NCI-H1436 (cell line): ENCODE measurements at regions not wholly inside any gene's neighbourhood (a gene's known extent, or its start where the extent isn't known, plus 50 kb on each side); places are given as distances from the start of the nearest gene placed in this dataset.
"Not testable (repeated sequence)": the region's sequence is repeated elsewhere in the genome, so short reads cannot be mapped to it uniquely, and the experiment has no call there.

Experiments used
- DNase-seq: peaks from one replicate; lab custom pipeline; 2025; lab: John Stamatoyannopoulos, UW

- no peak for DNase-seq
Observed at GRCh38 chr4:15163284-15163645, 161.0 kb downstream of the CPEB2 start.

DNA sequence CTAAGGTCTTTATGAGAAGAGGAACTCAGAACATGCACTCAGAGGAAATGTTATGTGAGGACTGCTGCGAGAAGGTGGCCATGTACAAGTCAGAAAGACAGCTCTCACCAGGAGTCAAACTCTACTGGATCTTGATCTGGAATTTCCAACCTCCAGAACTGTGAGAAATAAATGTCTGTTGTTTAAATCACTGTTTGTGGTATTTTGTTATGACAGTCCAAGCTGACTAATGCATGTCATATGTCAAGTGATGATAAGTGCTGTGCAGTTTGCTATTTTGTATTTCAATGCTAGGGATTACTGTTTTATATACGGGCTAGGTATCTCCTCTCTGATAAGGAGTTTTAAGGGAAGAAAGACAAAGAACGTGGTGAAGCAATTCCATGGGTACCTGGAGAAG is 162.3 kb downstream of the CPEB2 start:
- DNase-seq: no peak

DNA sequence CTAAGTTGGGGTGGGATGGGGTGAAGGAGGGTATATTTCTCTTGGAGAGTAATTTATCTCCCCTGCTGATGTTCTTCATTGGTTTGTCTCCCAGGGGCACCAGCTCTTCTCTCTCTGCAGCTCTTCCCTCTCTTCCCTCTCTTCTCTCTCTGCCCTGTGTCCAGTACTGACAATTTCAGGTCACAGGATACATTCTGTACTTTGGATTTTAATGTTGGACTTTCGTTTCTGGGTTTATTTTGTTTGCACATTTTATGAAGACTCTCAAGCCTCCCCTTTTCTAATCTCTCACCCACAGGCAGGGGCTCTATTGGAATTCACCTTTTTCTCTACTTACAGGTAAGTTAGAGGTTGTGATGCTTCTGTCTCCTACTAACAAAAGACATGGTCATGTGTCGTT is 165.5 kb downstream of the CPEB2 start:
- no peak for DNase-seq

DNA sequence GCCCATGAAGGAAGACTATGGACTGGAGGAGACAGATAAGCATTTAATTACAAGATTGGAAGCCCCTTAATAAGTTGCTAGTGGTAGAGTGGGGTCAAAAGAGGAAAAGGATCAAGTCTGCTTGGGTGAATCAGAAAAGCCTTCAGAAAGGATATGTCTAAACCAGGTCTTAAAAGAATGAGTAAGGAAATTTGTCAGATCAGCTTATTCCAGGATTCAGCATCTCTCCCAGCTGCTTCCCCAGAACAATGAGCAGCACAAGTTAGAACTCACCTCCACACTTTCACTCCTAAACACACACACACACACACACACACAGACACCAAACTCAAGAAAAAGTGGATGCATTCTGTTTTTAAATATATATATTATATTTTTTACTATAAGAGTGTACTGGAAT is 166.5 kb downstream of the CPEB2 start:
- no peak for DNase-seq

GRCh38 chr4:15171725-15172124 is 169.4 kb downstream of the CPEB2 start:
- no peak for DNase-seq

DNA sequence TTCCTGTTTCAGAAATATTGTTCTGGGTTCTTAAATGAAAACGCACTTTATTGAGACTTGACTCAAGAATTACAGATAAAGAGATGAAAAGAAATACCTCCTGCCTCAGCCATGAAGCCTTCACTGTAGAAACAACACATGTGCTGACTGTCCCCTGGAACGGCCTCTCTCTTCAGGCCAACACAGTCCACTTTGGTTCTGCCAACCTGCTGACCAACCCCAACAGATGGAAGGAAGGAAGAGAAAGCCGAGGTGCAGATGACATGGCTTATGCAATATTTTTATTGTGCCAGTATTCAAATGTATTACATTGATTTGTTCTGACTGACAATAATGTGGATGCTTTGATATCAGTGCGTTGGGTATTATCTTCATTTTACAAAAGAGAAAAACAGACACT is 171.0 kb downstream of the CPEB2 start:
- no peak for DNase-seq

GRCh38 chr4:15174168-15174567 is 171.9 kb downstream of the CPEB2 start:
- DNase-seq: not testable (repeated sequence)

- DNase-seq: not testable (repeated sequence)
Observed at GRCh38 chr4:15179842-15180241, 177.6 kb downstream of the CPEB2 start.

DNA sequence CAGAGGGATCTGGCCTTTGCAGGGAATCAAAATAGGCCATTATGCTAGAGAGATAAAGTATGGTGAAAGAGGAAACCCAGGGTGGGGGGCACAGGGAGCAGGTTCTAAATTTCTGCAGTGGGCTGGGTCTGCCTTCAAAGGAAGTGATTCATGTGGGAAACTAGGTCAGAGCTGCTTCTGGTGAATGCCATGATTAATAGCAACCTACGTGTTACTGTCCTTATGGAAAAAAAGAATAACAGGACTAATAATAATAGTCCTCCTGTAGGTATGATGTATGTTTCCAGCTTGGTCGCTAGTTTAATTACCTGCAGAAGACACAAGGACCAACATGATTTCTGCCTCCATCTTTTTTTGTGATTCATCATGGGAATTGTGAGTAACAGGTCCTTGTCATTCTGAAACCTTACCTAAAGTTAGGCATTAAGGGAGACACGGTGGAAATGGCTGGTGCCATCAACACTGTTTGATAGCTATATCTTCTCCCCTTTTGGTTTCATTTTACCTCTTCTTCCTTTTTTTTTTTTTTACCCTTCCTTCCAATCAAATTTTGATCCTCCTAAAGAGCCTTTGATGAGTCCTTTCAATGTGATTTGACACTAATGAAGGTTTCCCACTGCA is 180.4 kb downstream of the CPEB2 start:
- DNase-seq: no peak

DNA sequence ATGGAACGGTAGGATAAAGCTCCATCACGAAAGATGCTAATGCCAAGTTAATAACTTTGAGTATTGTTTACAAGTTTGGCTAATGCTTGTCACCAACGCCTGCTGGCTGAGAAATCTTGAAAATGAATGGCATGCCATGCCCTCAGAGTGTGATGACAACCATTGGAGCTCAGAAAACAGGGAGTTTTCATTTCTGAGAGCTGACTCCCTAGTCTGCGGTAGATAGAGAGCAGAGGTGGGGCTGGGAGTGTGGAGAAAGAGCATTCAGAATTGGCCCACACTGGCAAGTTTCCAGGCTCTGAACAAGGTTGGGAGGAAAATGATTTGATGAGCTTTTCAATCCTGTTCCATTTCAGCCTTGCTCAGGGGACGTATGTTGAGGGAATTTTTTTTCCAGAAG is 183.9 kb downstream of the CPEB2 start:
- no peak for DNase-seq

GRCh38 chr4:15186806-15187205 is 184.5 kb downstream of the CPEB2 start:
- no peak for DNase-seq

- no peak for DNase-seq
Observed at GRCh38 chr4:15188605-15189539, 186.6 kb downstream of the CPEB2 start.

DNA sequence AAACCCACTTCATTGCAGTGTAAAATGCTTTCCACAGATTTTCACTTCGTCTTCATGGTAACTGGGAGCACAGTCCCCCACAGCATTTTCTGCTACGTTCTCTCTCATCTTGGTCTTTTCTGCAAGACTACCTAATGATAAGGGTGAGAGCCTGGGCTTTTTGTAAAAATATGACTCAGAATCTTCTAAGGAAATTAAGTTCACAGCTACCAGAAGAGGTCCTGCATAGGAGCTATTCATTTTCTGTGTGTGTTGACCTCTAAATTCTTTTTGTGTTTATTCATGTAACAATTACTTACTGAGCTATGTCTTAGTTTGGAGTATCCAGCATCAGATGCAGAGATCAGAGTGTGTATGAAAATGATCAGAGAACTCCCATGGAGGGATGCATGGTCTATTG is 192.2 kb downstream of the CPEB2 start:
- no peak for DNase-seq

DNA sequence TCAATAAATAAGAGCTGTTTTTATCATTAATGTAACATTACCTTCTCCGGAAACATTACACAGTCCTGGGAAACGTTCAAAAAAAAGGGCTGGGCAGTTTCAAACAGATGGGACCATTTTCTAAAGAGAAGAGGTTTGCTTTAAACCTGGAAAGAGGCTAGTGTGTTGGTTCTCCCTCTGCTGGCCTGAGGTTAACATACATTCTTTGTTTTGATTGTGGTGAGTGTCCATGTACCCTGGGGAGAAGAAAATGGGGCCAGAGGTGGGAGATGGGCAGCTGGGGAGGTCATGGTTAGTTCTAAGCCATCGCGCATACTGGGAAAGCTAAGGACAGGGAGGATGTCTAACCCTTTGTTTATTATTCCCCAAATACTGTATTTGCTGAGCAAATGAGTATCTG is 194.7 kb downstream of the CPEB2 start:
- DNase-seq: no peak

GRCh38 chr4:15198070-15198727 is 195.9 kb downstream of the CPEB2 start:
- DNase-seq: no peak

DNA sequence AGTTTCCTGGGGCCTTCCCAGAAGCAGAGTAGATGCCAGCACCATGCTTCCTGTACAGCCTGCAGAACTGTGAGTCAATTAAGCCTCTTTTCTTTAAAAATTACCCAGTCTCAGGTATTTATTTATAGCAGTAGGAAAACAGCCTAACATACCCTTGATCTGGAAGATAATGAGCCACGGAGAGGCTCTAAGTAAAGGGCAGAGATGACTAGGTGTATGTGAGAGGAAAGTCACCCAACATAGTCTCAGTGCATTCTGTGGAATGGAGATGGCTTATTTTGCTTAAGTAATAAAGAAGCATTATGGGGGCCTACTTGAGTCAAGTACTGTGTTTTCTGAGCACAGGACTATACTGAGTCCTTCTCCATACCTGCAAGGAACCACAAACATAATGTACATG is 199.5 kb downstream of the CPEB2 start:
- DNase-seq: no peak

DNA sequence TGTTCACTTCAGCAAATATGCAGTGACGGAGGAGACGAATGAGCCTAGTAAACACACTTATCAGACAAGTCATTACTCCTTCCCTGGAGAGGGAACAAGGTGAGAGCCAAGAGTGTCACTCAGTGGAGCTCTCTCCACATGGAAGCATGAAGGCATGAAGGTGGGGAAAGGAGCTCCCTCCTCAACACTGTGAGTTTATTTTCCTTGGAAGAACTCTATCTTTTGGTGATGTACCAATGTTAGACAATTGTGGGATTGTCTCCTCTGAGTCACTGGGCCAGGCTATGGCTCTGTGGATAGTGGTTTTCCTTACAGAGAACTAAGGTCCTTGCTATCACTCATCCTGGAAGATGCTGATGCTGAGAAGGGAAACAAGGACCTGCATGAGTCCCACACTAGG is 200.2 kb downstream of the CPEB2 start:
- DNase-seq: no peak

- DNase-seq: not testable (repeated sequence)
Observed at GRCh38 chr4:15206526-15206925, 204.2 kb downstream of the CPEB2 start.

DNA sequence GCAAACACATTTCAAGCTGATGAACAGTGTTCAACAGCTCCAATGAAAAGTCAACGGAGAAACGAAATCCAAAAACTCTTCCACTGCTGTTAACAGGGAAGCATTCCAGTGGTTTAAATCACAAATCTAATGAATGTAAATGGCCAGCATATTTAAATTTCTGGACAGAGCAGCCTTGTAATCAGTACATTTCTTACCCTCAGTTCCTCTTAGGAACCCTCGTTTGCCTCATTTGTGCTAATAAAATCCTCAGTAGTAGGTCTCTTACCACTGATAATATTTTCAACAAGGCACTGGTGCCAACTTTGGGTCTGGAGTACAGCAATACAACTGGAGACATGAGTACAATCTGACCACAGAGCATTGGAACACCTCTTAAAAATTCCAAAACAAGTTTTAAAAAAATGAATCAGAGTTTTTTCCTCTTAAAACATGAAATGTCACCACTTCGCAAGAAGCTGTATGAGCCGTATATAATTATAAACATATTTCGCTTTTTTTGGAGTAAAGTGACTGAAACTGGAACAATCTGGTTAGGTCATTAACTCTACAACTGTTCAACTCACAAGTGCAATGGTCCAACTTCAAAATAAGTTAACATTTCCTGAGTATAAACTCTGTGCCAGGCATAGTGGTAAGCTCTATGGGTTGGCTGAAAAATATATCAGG is 211.2 kb downstream of the CPEB2 start:
- no peak for DNase-seq

GRCh38 chr4:15215109-15215508 is 212.7 kb upstream of the C1QTNF7 start:
- no peak for DNase-seq

DNA sequence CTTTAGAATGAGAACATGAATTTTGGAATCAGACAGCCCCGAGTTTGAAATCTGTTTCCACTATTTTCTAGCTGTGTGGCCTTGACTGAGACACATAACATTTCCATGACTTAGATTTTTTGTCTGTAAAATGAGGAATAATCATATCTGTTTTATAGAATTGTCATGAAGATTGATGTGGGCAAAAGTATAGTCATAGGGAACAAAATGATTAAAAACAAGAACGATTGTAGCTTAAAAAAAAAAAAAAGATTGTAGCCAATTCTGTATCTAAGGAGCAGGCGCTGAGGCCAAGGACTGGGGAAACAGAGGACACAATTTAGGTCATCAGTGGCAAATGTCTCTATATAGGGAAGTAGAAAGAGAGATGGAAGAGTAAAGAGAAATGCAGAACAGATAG is 201.6 kb upstream of the C1QTNF7 start:
- no peak for DNase-seq

DNA sequence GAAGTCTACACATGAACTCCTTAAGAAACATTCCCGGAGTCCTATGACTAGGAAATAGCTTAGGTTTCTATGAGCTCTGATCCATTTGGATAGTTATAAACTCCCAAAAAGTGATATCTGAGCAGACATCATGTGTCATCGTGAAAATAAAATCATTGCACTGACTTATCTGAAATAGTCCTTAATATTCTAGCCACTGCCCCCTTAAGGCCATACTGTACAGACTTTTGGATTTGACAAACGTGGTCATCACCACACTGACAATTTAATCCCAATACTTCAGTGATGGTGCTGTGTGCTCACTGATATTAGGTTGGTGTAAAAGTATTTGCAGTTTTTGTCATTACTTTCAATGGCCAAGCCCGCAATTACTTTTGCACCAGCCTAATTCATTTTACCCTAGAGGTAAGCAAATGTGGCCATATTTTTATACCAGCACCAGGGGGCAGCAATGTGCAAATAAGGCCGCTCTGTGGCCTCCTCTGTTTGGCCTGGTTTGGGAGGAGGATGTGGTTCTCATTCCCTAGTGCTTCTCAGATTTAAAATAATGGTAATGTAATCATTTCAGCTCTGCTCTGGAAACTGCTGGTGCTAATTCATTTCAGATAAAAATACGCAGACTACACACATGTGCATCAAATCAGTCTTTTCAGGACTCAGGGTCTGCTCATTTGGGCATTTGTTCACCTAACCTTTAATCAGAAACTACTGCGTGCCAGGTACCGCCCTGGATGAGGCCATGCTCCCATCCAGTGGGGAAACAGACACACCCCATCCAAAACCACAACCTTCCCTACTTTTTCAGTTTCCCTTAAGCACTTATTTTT is 196.4 kb upstream of the C1QTNF7 start:
- peak; percentile 28 for DNase-seq
